DMS 273 (cell line): ENCODE measurements at regions not wholly inside any gene's neighbourhood (a gene's known extent, or its start where the extent isn't known, plus 50 kb on each side); places are given as distances from the start of the nearest gene placed in this dataset.

Source experiments
- DNase-seq: peaks from one replicate; lab custom pipeline; 2025; ENCODE audit not compliant: unreplicated experiment; lab: John Stamatoyannopoulos, UW

- no peak for DNase-seq
These were observed 145.9 kb upstream of the TBX20 start for GRCh38 chr7:35399840-35400239.

DNA sequence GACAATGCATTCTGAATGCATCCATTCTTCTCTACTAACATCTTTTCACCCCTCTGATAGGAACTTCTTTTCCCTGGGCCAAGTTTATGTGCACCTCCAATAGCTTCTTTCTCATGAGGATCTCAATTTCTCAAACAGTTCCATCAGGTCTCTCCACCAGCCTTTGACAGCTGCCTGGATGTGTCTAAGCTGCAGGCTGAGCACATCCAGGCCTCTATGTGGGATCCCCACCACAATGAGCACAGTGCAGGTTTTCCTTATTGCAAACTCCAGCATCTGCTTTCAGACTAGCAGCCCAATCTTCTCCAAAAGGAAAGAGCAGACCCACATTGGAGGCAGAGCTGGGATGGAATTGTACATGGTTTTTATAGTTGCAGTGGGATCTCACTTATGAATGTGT, 145.3 kb upstream of the TBX20 start:
- no peak for DNase-seq

- DNase-seq = no peak
These were observed 144.6 kb upstream of the TBX20 start for GRCh38 chr7:35398518-35398917.

DNA sequence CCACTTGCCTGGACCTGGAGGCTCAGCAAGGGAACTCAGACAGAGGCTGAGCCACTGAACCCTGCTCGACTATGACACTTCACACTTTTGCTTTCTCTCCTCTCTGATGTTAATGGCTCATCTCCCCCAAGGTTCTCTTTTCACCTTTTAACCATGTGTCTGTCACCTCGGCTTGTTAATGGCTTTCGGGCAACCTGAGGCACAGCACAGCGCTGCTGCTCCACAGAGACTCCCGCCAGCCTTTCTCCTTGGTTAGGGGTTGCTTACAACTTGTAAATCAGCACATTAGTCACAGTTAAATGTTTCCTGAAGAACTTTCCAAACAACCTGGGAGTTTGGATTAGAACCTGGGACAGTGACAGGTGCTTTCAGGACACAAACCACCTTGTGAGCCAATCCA, 136.2 kb upstream of the TBX20 start:
- DNase-seq = no peak

- no peak for DNase-seq
These were observed 135.7 kb upstream of the TBX20 start for GRCh38 chr7:35389636-35390035.

DNA sequence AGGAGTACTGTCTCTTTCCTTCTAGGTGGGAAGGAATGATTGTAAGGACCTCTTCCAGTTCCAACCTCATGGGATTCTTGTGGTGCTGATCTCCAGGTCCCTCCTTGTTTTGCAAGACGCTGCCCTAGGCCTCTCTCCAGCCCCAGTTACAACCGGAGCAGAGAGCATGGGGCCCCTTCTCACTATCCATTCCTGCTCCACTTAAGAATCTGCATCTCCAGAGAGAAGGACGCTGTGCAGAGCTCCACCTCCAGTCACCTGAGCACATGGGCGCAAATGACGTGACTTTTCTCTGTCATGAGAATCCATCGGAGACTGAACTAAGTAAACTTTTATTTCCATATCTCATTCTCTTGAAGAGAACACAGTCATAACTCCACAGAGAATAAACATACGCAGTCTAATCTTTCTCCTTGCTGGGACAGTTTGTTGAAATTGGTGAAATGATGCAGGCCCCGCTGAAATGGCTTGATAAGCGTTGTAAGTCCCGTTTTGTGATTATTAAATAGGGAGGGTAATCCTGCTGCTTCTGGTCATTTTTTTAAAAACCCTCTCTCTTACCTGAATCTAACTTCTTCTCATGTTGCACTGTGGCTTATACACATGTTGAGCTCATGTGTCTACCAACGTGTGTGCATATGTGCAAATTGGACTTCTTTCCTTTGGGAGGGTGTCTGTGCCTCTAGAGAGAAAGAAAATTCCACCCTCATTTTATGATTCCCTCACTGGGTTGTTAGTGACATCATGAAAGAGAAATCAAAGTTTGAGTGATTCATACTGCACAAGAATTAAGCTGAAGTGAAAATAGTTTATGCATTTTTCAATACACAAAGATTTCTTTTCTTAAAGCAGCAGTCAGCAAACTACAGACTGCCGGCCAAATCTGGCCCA, 133.2 kb upstream of the TBX20 start:
- no peak for DNase-seq

GRCh38 chr7:35386082-35386815, 132.3 kb upstream of the TBX20 start:
- DNase-seq = no peak

- DNase-seq = peak; percentile 73
These were observed 131.1 kb upstream of the TBX20 start for GRCh38 chr7:35384761-35385700.

GRCh38 chr7:35380739-35381224, 126.9 kb upstream of the TBX20 start:
- no peak for DNase-seq

DNA sequence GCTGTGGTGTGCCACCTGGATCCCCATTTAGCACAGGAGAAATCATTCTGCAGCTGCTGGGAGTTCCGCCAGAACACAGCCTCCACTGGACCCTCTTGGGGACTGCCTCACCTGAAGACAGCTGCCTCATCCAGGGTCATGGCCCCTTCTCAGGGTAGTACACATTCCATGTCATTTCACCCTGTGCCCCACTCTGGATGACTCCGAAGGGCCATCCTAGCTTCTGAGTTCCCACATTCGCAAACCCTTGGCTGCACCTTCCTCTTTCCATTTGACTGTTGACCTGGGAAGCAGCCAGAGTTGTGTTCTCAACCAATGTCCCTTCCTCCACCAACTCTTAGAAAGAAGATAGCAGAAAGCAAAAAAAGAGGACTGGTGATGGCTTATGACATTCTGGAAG, 125.6 kb upstream of the TBX20 start:
- no peak for DNase-seq

DNA sequence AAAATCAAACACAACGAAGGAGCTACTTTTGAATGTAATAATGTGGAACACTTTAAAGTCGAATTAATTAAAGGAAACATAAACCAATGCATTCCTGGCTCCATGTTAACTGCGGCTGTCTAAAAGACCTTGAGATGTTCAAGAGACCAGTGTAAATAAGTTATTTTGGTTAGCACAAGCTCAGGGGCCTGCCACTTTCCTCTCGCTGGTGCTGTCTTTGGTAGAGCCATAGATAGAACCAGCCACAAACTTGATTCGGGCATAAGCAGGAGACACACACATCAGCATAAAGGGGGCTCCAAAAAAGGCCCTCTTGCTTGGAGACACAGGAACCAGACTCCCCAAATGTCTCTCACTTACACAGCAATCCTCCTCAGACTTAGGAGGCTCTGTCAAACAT, 121.6 kb upstream of the TBX20 start:
- DNase-seq = no peak

DNA sequence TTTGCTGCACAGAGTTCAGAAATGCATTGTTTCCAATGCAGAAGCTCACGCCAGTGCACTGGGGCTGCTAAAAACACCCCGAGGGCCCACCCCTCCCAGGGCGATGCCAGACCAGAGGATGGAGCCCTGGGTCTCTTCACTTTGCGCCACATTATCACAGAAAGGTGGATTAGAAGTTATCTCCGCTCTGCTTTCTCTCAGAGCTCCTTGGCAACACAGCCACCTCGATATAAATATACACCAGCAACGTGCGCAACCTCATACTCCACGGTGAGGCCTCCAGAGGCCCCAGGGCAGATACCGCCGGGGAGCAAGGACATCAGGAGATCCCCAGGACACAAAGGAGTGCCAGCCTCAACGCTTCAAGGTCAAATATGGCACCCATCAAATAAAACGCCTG, 121.0 kb upstream of the TBX20 start:
- DNase-seq = no peak

DNA sequence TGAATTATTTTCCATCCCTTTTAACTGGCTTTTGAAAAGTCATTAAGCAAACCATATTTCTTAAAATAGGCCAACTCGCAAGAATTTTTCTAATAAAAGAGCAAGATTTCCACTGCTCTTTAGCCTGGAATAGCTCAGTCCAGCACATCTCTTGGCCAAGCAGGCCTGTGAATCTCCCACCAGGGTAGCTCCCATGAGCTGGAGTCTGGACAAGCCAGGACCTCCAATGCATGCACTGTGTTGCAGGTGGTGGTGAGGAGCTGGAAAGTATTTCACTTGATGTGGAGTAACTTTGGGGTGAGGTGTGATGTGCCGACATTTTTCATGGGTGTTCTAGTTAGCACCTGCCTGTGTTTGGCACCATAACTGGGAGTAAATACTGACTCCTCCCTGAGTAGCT, 117.3 kb upstream of the TBX20 start:
- no peak for DNase-seq

GRCh38 chr7:35370687-35371086, 116.8 kb upstream of the TBX20 start:
- no peak for DNase-seq

DNA sequence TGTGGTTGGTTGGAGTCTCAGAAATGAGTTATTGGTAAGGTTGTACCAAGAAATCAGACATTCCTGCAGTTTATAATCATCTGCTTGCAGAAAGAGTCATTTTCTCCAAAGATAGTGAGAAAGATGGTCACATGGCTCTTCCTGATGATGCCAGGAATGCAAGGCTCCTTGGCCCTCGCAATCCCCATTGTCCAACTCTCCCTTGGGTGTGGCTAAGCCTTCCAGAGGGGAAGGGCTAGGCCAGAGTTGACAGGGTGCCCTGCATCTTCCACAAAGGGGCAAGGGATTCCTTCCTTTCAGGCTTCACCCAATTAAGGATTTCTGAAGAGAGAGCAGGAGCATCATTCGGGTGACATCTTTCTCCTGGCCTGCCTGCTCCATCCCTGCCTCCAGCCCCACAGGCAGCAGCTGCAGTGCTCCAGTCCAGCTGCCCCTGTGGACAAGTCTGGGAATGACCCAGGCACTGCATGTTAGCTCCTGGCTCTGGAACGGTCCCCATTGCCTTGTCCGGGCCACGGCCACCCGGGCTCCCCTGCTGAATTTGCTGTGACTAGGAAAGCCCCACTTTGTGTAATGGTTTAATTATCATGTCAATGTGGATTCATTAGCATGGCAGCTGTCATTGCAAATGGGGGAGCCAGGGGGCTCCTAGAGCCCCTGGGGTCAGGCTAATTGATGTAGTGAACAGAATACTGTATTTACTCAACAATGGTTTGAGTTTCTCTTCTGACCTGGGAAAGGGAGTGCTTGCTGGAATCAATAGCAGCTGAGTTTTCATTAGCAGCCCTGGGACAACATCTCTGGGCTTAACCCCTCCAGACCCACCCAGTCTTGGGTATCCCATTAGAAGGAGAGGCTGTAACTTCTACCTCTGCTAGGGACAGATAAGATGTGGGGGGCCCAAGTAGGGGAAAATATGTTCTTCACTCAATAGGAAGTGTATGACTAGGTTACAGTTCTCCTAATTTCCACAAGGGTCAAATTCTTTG, 112.6 kb upstream of the TBX20 start:
- no peak for DNase-seq

- no peak for DNase-seq
These were observed 111.6 kb upstream of the TBX20 start for GRCh38 chr7:35365523-35365922.

DNA sequence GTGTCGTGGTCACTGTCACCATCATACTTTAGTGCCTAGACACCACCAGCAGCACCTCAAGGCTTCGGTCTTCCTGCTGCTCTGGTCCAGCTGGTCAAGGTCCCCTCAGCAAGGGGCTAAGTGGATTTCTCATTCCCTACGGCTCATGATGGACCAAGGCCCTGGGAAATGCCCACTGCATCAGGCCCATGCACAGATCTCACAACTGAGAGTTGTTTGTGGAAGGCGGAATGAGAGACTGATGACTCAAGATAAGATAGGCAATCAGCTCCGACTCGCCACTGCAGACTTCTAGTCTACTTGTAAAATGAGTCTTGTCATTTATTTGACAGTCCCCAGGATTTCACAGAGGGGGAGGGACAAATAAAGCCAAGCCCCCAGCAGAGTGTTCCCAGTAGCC, 108.4 kb upstream of the TBX20 start:
- no peak for DNase-seq

DNA sequence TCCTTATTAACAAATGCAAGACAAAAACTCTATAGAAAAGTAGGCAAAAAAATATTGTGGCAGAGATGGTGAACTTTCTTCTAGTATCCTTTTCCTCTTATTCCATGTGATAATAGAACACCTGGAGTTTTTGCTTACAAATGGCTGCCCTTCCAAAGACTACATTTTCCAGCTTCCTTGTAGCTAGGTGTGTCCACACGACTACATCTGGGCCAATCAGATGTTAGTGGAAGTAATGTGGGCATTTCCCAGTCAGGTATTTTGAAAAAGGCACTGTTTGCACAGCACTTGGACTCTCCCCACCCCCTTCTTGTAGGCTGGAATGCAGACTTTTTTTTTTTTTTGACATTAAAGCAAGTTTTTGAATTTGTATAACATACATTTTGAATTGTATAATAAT, 105.5 kb upstream of the TBX20 start:
- no peak for DNase-seq

DNA sequence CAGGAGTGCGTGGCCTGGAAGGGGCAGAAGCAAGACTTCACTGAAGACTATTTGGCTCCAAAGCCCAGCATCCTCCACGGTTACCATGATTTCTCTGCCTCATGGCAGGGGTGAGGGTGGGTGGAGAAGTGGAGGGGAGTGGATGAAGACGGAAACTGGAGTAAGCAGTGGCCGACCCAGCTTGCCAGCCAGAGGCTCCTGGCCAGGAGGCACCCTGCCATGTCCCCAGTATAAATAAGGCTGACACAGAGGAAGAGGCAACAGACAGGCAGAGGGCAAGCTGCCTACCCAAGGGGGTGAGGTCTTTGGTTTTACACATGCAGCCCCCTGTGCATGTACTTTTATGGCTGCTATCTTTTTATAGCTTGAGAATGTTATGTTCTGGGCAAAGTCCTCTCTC, 102.6 kb upstream of the TBX20 start:
- DNase-seq = no peak

DNA sequence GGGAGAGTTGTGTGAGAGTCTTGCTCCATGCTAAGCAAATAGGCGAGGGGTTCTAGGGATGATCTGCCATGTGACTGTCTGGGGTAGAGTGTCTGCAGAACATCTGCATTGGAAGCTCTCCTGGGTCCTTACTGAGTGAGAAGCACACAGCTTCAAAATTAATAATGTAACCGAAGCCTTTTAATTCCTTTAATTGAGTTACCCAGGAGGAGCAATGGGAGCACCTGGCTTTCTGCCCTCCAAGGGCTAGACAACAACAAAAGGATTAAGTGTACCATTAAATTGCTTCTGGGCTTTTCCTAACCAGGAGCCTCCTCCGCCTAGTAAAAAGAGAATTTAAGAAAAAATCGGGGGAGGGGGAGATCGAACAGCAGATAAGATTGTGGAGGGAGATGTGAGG, 102.0 kb upstream of the TBX20 start:
- DNase-seq = no peak
